ENCODE measurements at regions not wholly inside any gene's neighbourhood (a gene's known extent, or its start where the extent isn't known, plus 50 kb on each side); places are given as distances from the start of the nearest gene placed in this dataset.

DNA sequence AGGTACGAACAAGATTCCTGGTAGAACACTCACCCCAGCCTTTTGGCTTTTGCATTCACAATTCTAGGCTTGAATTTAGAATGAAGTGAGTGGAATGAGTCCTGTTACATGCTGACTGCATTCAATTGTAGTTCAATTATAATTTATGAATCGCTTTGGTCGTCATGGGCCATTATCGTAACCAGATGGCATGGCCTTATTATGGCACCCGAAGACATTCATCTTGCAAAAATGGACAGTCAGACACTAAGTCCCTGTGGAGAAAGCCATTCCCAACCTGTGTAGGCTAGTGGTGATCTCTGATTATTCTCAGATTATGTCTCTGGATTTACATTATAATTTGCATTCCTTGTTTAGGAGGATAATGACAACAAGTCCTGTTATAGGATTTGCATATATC is 292.4 kb upstream of the NPSR1 start:
- no peak for TF ChIP-seq CTCF (IDR thresholded peaks at IDR 0.05; ENCODE audit: unreplicated experiment)
- H3K4me3 Mint-ChIP-seq (ENCODE audit: low read depth, unreplicated experiment): no peak overlapping the region
- no peaks in the 10 kb centered on the region for H3K9me3 Mint-ChIP-seq (ENCODE audit: low read depth, unreplicated experiment)
- H3K27me3 Mint-ChIP-seq (ENCODE audit: unreplicated experiment): no peaks in the 10 kb centered on the region
- intact Hi-C loops (cut with micrococcal nuclease; ENCODE audit: unreplicated experiment): no loop called here
- CTCF ChIA-PET: no interaction called here
- BruUV-seq (replicated peaks): no TSS peak
- no peak for DNase-seq
- no peaks in the 10 kb centered on the region for H3K36me3 Mint-ChIP-seq (ENCODE audit: insufficient read depth, unreplicated experiment)
- no peaks in the 10 kb centered on the region for H3K4me1 Mint-ChIP-seq (ENCODE audit: low read depth, unreplicated experiment)
- H3K27ac Mint-ChIP-seq (ENCODE audit: unreplicated experiment): no peak overlapping the region

GRCh38 chr7:34371922-34372321 is 286.1 kb upstream of the NPSR1 start:
- H3K27ac Mint-ChIP-seq (ENCODE audit: unreplicated experiment): no peak overlapping the region
- H3K36me3 Mint-ChIP-seq (ENCODE audit: insufficient read depth, unreplicated experiment): no peaks in the 10 kb centered on the region
- H3K9me3 Mint-ChIP-seq (ENCODE audit: low read depth, unreplicated experiment): peaks cover 4% of the 10 kb centered on the region
- no peaks in the 10 kb centered on the region for H3K4me1 Mint-ChIP-seq (ENCODE audit: low read depth, unreplicated experiment)
- CTCF ChIA-PET: no interaction called here
- no peak overlapping the region for H3K4me3 Mint-ChIP-seq (ENCODE audit: low read depth, unreplicated experiment)
- DNase-seq: no peak
- peaks cover 9% of the 10 kb centered on the region for H3K27me3 Mint-ChIP-seq (ENCODE audit: unreplicated experiment)
- TF ChIP-seq CTCF (IDR thresholded peaks at IDR 0.05; ENCODE audit: unreplicated experiment): no peak
- intact Hi-C loops (cut with micrococcal nuclease; ENCODE audit: unreplicated experiment): no loop called here
- no TSS peak for BruUV-seq (replicated peaks)

GRCh38 chr7:34373940-34374339 is 284.1 kb upstream of the NPSR1 start:
- CTCF ChIA-PET: no interaction called here
- TF ChIP-seq CTCF (IDR thresholded peaks at IDR 0.05; ENCODE audit: unreplicated experiment): no peak
- no peaks in the 10 kb centered on the region for H3K4me1 Mint-ChIP-seq (ENCODE audit: low read depth, unreplicated experiment)
- peaks cover 9% of the 10 kb centered on the region for H3K27me3 Mint-ChIP-seq (ENCODE audit: unreplicated experiment)
- H3K9me3 Mint-ChIP-seq (ENCODE audit: low read depth, unreplicated experiment): peaks cover 4% of the 10 kb centered on the region
- H3K27ac Mint-ChIP-seq (ENCODE audit: unreplicated experiment): no peak overlapping the region
- no peaks in the 10 kb centered on the region for H3K36me3 Mint-ChIP-seq (ENCODE audit: insufficient read depth, unreplicated experiment)
- no TSS peak for BruUV-seq (replicated peaks)
- intact Hi-C loops (cut with micrococcal nuclease; ENCODE audit: unreplicated experiment): no loop called here
- no peak overlapping the region for H3K4me3 Mint-ChIP-seq (ENCODE audit: low read depth, unreplicated experiment)
- DNase-seq: no peak

GRCh38 chr7:34382166-34382893 is 275.7 kb upstream of the NPSR1 start:
- DNase-seq: no peak
- no peaks in the 10 kb centered on the region for H3K4me1 Mint-ChIP-seq (ENCODE audit: low read depth, unreplicated experiment)
- no peak for TF ChIP-seq CTCF (IDR thresholded peaks at IDR 0.05; ENCODE audit: unreplicated experiment)
- no peak overlapping the region for H3K4me3 Mint-ChIP-seq (ENCODE audit: low read depth, unreplicated experiment)
- intact Hi-C loops (cut with micrococcal nuclease; ENCODE audit: unreplicated experiment): no loop called here
- no peaks in the 10 kb centered on the region for H3K27me3 Mint-ChIP-seq (ENCODE audit: unreplicated experiment)
- no peaks in the 10 kb centered on the region for H3K36me3 Mint-ChIP-seq (ENCODE audit: insufficient read depth, unreplicated experiment)
- CTCF ChIA-PET: no interaction called here
- peaks cover 8% of the 10 kb centered on the region for H3K9me3 Mint-ChIP-seq (ENCODE audit: low read depth, unreplicated experiment)
- no peak overlapping the region for H3K27ac Mint-ChIP-seq (ENCODE audit: unreplicated experiment)
- no TSS peak for BruUV-seq (replicated peaks)

All from Calu3 (cell line).